ENCODE measurements at regions not wholly inside any gene's neighbourhood (a gene's known extent, or its start where the extent isn't known, plus 50 kb on each side); places are given as distances from the start of the nearest gene placed in this dataset.

- intact Hi-C loops (cut with DNase I; ENCODE audit: low total_unique reads) = no loop called here
- no peaks in the 10 kb centered on the region for H3K27me3 ChIP-seq
- no peaks in the 10 kb centered on the region for H3K36me3 ChIP-seq
- no peak overlapping the region for H3K27ac ChIP-seq
- no peak for DNase-seq (ENCODE audit: low spot score in 2 of 2)
- no peaks in the 10 kb centered on the region for H3K9me3 ChIP-seq
- TF ChIP-seq CTCF (IDR thresholded peaks at IDR 0.05) (no peak), POLR2AphosphoS5 (IDR thresholded peaks at IDR 0.05) (no peak), POLR2A (IDR thresholded peaks at IDR 0.05) (no peak)
- no peak overlapping the region for H3K4me3 ChIP-seq
- no peaks in the 10 kb centered on the region for H3K4me1 ChIP-seq
Observed at GRCh38 chr13:106103779-106104178, 431.7 kb downstream of the EFNB2 start.

GRCh38 chr13:106102786-106103185 is 432.7 kb downstream of the EFNB2 start:
- no peaks in the 10 kb centered on the region for H3K36me3 ChIP-seq
- no peak overlapping the region for H3K4me3 ChIP-seq
- H3K27ac ChIP-seq = no peak overlapping the region
- TF ChIP-seq POLR2AphosphoS5 (IDR thresholded peaks at IDR 0.05) (no peak), POLR2A (IDR thresholded peaks at IDR 0.05) (no peak), CTCF (IDR thresholded peaks at IDR 0.05) (no peak)
- no peak for DNase-seq (ENCODE audit: low spot score in 2 of 2)
- intact Hi-C loops (cut with DNase I; ENCODE audit: low total_unique reads) = no loop called here
- H3K27me3 ChIP-seq = no peaks in the 10 kb centered on the region
- no peaks in the 10 kb centered on the region for H3K4me1 ChIP-seq
- H3K9me3 ChIP-seq = no peaks in the 10 kb centered on the region

GRCh38 chr13:106101201-106101600 is 434.3 kb downstream of the EFNB2 start:
- intact Hi-C loops (cut with DNase I; ENCODE audit: low total_unique reads) = no loop called here
- Histone ChIP-seq H3K27me3 (no peaks in the 10 kb centered on the region), H3K9me3 (no peaks in the 10 kb centered on the region), H3K36me3 (no peaks in the 10 kb centered on the region), H3K4me1 (no peaks in the 10 kb centered on the region), H3K4me3 (no peak overlapping the region), H3K27ac (no peak overlapping the region)
- no peak for TF ChIP-seq POLR2A (IDR thresholded peaks at IDR 0.05)
- TF ChIP-seq POLR2AphosphoS5 (IDR thresholded peaks at IDR 0.05) = no peak
- TF ChIP-seq CTCF (IDR thresholded peaks at IDR 0.05) = no peak
- DNase-seq (ENCODE audit: low spot score in 2 of 2) = no peak

- Histone ChIP-seq H3K27ac (no peak overlapping the region), H3K36me3 (no peaks in the 10 kb centered on the region), H3K4me3 (no peak overlapping the region), H3K27me3 (no peaks in the 10 kb centered on the region), H3K9me3 (no peaks in the 10 kb centered on the region), H3K4me1 (no peaks in the 10 kb centered on the region)
- intact Hi-C loops (cut with DNase I; ENCODE audit: low total_unique reads) = no loop called here
- TF ChIP-seq POLR2AphosphoS5 (IDR thresholded peaks at IDR 0.05) (no peak), POLR2A (IDR thresholded peaks at IDR 0.05) (no peak), CTCF (IDR thresholded peaks at IDR 0.05) (no peak)
- DNase-seq (ENCODE audit: low spot score in 2 of 2) = no peak
Observed at GRCh38 chr13:106100171-106100919, 435.1 kb downstream of the EFNB2 start.

GRCh38 chr13:106099765-106100164 is 435.7 kb downstream of the EFNB2 start:
- no peak for DNase-seq (ENCODE audit: low spot score in 2 of 2)
- TF ChIP-seq POLR2AphosphoS5 (IDR thresholded peaks at IDR 0.05) (no peak), CTCF (IDR thresholded peaks at IDR 0.05) (no peak), POLR2A (IDR thresholded peaks at IDR 0.05) (no peak)
- intact Hi-C loops (cut with DNase I; ENCODE audit: low total_unique reads) = no loop called here
- no peak overlapping the region for H3K27ac ChIP-seq
- H3K4me1 ChIP-seq = no peaks in the 10 kb centered on the region
- no peaks in the 10 kb centered on the region for H3K36me3 ChIP-seq
- no peak overlapping the region for H3K4me3 ChIP-seq
- H3K27me3 ChIP-seq = no peaks in the 10 kb centered on the region
- no peaks in the 10 kb centered on the region for H3K9me3 ChIP-seq

Data from breast epithelium (tissue), 4 donors.